GM23248 (cell line): ENCODE measurements at regions not wholly inside any gene's neighbourhood (a gene's known extent, or its start where the extent isn't known, plus 50 kb on each side); places are given as distances from the start of the nearest gene placed in this dataset.

Source experiments
- EZH2 ChIP-seq: fragments of 200-600 bp; sonication (generic); IDR thresholded peaks from 2 replicates; pipeline ENCODE4 v1.6.1; 2018; ENCODE audit warnings: antibody characterized with exemption, mild to moderate bottlenecking; ENCODE audit not compliant: insufficient read depth, poor library complexity, severe bottlenecking
- EZH2phosphoT487 ChIP-seq: fragments of 200-600 bp; sonication (generic); IDR thresholded peaks from 2 replicates; pipeline ENCODE4 v1.6.1; 2018; ENCODE audit warnings: antibody characterized with exemption, moderate library complexity, mild to moderate bottlenecking, low read depth; ENCODE audit not compliant: insufficient read depth

DNA sequence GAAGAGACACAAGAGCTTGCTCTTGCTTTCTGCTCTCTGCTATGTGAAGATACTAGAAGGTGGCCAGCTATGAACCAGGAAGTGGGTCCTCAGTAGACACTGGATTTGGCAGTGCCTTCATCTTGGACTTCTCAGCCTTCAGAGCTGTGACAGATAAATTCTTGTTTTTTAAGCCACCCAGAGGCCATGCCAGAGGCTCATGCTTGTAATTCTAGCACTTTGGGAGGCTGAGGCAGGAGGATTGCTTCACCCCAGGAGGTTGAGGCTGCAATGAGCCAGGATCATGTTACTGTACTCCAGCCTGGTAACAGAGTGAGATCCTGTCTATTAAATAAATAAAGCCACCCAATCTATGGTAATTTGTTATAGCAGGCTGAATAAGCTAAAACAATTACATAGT is 185.5 kb upstream of the SALL4 start:
- TF ChIP-seq EZH2, result no peak
- no peak for TF ChIP-seq EZH2phosphoT487
